Activated CD8-positive, alpha-beta T cell treated with anti-CD3 and anti-CD28 coated beads, Interleukin-2, amount 10 ng/mL, durations not matched to agents 7 days and 5 days (primary cell): ENCODE measurements at regions not wholly inside any gene's neighbourhood (a gene's known extent, or its start where the extent isn't known, plus 50 kb on each side); places are given as distances from the start of the nearest gene placed in this dataset.

Experiments used
- ATAC-seq: fragments of 150-1000 bp; cut with Tn5 transposase; one replicate; pipeline ENCODE4 v1.10.0; 2021; ENCODE audit warnings: moderate library complexity
- CTCF ChIA-PET: fragments of 350-600 bp; sonication (Branson Sonifier 250); formaldehyde crosslinking; loops from one replicate; lab custom pipeline; 2021; ENCODE audit warnings: antibody characterized with exemption; lab: Charles Lee
- POLR2A ChIA-PET: fragments of 350-600 bp; sonication (Branson Sonifier 250); formaldehyde crosslinking; loops from one replicate; lab custom pipeline; 2021; ENCODE audit warnings: antibody characterized with exemption; lab: Charles Lee
- DNase-seq: peaks from one replicate; pipeline ENCODE4 v3.0.0-alpha.2; 2020
- H3K27ac Mint-ChIP-seq: one replicate; pipeline ENCODE4 v1.8.0; 2021; ENCODE audit warnings: mild to moderate bottlenecking, mixed read lengths
- H3K27me3 Mint-ChIP-seq: one replicate; pipeline ENCODE4 v1.8.0; 2021; ENCODE audit warnings: low read depth, mixed read lengths
- H3K36me3 Mint-ChIP-seq: one replicate; pipeline ENCODE4 v1.8.0; 2021; ENCODE audit warnings: low read depth, mixed read lengths
- H3K4me1 Mint-ChIP-seq: one replicate; pipeline ENCODE4 v1.8.0; 2021; ENCODE audit warnings: low read depth, mixed read lengths
- H3K4me3 Mint-ChIP-seq: one replicate; pipeline ENCODE4 v1.8.0; 2021; ENCODE audit warnings: mild to moderate bottlenecking, mixed read lengths
- H3K9me3 Mint-ChIP-seq: one replicate; pipeline ENCODE4 v1.8.0; 2022; ENCODE audit warnings: mixed read lengths; ENCODE audit not compliant: insufficient read depth

DNA sequence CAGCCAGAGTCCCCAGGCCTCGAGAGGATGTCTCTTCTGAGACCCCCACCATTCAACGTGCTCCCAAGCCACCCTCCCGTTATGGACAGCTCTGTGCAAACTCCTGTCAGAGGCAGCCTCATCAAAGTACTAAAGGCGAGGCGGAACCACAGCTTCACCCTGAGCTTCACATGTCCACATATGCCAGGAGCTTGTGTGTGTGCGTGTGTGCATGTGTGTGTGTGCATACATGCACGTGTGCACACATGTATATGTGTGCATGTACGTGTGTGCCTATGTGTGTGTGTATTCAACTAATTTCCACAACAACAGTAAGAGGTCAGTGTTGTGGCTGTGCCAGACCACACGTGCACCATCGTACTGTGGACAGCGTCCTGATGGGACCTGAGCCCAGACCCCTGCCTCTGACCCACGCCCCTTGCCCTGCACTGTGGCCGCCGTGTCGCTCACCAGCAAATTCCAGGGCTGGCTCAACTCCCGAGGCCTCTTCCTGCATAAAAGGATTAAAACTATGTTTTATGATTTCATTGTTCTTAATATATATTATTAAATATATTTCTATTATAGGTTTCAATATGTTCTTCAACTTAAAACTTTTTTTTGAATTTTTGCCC is 444.8 kb downstream of the EIPR1 start:
- ChIA-PET CTCF (no interaction called here), POLR2A (no interaction called here)
- H3K9me3 Mint-ChIP-seq = no peaks in the 10 kb centered on the region
- peaks cover under 1% of the 10 kb centered on the region for H3K27me3 Mint-ChIP-seq
- DNase-seq (no peak), ATAC-seq (no peak)
- H3K4me3 Mint-ChIP-seq = no peak overlapping the region
- no peak overlapping the region for H3K27ac Mint-ChIP-seq
- H3K36me3 Mint-ChIP-seq = no peaks in the 10 kb centered on the region
- H3K4me1 Mint-ChIP-seq = no peaks in the 10 kb centered on the region

DNA sequence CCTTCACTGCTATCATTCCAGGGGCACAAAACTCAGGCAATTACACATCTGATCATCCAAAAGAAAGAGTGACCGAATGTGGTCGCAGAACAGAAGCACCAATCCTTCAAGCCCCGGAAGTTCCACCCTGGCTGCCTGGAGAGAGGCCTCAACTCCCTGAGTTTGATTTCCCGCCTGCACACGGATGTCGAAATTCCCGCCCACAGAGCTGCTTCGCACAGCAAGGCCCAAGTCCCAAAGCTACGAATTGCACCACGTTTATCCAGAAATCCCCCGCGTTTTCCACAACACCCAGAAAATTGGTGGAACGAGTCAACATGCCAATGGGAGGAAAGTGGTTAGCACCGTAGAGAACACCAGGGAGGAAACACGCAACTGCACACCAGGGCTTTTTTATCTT is 445.4 kb downstream of the EIPR1 start:
- ChIA-PET CTCF (no interaction called here), POLR2A (no interaction called here)
- Mint-ChIP-seq H3K4me3 (no peak overlapping the region), H3K9me3 (no peaks in the 10 kb centered on the region), H3K27me3 (peaks cover 2% of the 10 kb centered on the region), H3K4me1 (no peaks in the 10 kb centered on the region), H3K36me3 (no peaks in the 10 kb centered on the region), H3K27ac (no peak overlapping the region)
- no peak for ATAC-seq
- DNase-seq = no peak

DNA sequence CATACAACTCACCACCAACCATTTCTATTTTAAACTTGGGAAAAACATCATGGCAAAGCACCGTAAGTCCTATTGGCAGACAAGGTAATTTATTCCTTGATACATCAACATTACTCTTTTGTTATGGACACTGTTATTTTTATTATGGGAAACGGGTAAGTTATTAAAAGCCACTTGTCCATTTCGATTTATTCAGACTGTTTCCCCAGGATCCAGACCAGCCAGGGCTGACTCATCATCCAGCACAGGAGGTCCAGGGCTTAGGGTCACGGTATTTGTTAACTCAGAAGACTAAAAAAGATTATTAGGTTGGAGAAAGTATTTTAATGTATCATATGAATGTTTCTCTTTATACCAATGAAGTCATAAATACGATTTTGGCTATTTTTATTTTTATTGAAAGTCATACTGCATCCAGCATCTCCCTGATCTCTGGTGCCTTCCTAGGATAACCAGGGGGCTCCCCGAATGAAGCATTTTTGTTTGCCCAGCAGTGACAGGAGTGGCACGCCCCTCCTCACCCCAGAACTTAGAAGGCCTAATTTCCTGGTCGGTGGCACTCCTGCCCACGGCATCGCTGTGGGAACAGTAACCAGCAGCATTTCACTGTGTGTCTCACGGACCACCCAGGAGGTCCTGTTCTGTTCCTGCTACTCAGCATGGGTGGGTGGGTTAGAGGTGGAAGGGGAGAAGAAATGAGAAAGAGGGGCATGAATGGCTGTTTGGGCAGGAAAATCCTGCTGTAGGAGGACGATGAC is 446.1 kb downstream of the EIPR1 start:
- no peak overlapping the region for H3K27ac Mint-ChIP-seq
- DNase-seq = no peak
- H3K4me3 Mint-ChIP-seq = no peak overlapping the region
- no peaks in the 10 kb centered on the region for H3K4me1 Mint-ChIP-seq
- H3K27me3 Mint-ChIP-seq = peaks cover 2% of the 10 kb centered on the region
- ChIA-PET CTCF (no interaction called here), POLR2A (no interaction called here)
- ATAC-seq = no peak
- H3K36me3 Mint-ChIP-seq = no peaks in the 10 kb centered on the region
- H3K9me3 Mint-ChIP-seq = no peaks in the 10 kb centered on the region

- ATAC-seq (no peak), DNase-seq (no peak)
- H3K27ac Mint-ChIP-seq = no peak overlapping the region
- no peaks in the 10 kb centered on the region for H3K9me3 Mint-ChIP-seq
- H3K27me3 Mint-ChIP-seq = peaks cover 2% of the 10 kb centered on the region
- H3K4me3 Mint-ChIP-seq = no peak overlapping the region
- POLR2A ChIA-PET = no interaction called here
- H3K36me3 Mint-ChIP-seq = no peaks in the 10 kb centered on the region
- CTCF ChIA-PET = no interaction called here
- no peaks in the 10 kb centered on the region for H3K4me1 Mint-ChIP-seq
These were observed 446.8 kb downstream of the EIPR1 start for GRCh38 chr2:2930841-2931240.

DNA sequence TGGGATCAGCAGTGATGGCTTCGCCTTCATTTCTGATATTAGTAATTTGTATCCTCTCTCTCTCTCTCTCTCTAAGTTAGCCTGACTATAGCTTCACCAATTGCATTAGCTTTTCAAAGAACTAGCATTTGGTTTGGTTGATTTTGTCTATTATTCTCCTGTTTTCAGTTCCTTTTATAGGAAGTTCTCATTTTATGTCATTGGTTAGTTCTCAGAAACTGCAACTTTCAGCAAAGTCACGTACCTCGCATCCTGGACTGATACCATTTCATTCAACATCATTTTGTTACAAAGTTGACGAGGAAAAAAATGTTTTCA is 450.8 kb downstream of the EIPR1 start:
- Mint-ChIP-seq H3K9me3 (no peaks in the 10 kb centered on the region), H3K27ac (no peak overlapping the region), H3K4me1 (no peaks in the 10 kb centered on the region), H3K27me3 (peaks cover 2% of the 10 kb centered on the region), H3K4me3 (no peak overlapping the region), H3K36me3 (no peaks in the 10 kb centered on the region)
- ATAC-seq = no peak
- no peak for DNase-seq
- ChIA-PET CTCF (no interaction called here), POLR2A (no interaction called here)

GRCh38 chr2:2926009-2926857 is 451.4 kb downstream of the EIPR1 start:
- H3K9me3 Mint-ChIP-seq = no peaks in the 10 kb centered on the region
- H3K27me3 Mint-ChIP-seq = peaks cover 2% of the 10 kb centered on the region
- ChIA-PET CTCF (no interaction called here), POLR2A (no interaction called here)
- H3K4me3 Mint-ChIP-seq = no peak overlapping the region
- no peak overlapping the region for H3K27ac Mint-ChIP-seq
- DNase-seq = no peak
- no peaks in the 10 kb centered on the region for H3K4me1 Mint-ChIP-seq
- H3K36me3 Mint-ChIP-seq = no peaks in the 10 kb centered on the region
- ATAC-seq = no peak

DNA sequence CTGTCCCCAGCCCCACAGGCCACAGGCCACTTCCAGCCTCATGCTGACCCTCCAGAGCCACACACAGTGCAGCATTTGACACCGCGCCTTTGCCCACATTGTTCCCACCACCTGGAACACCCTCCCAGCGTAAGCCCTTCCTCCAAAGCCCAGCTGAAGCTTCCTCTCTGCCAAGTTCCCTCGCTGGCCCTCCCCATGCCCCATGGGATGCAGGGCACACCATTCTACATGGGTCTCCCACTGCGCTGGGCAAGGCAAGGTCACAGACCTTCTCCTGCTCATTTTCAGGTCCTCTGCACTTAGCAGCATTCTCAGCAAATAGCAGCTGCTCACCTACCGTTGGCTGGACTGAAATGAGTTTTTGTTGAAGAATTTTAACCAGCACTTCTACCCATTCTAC is 455.5 kb downstream of the EIPR1 start:
- POLR2A ChIA-PET = no interaction called here

GRCh38 chr2:2921011-2921720 is 456.5 kb downstream of the EIPR1 start:
- H3K27ac Mint-ChIP-seq = no peak overlapping the region
- no peaks in the 10 kb centered on the region for H3K9me3 Mint-ChIP-seq
- DNase-seq (no peak), ATAC-seq (no peak)
- no peak overlapping the region for H3K4me3 Mint-ChIP-seq
- ChIA-PET CTCF (no interaction called here), POLR2A (no interaction called here)
- no peaks in the 10 kb centered on the region for H3K4me1 Mint-ChIP-seq
- no peaks in the 10 kb centered on the region for H3K27me3 Mint-ChIP-seq
- H3K36me3 Mint-ChIP-seq = no peaks in the 10 kb centered on the region

More for the DNA sequence above, 455.5 kb downstream of the EIPR1 start:
- H3K27me3 Mint-ChIP-seq = no peaks in the 10 kb centered on the region
- H3K4me3 Mint-ChIP-seq = no peak overlapping the region
- H3K36me3 Mint-ChIP-seq = no peaks in the 10 kb centered on the region
- no peak for DNase-seq
- H3K27ac Mint-ChIP-seq = no peak overlapping the region
- no peaks in the 10 kb centered on the region for H3K4me1 Mint-ChIP-seq
- H3K9me3 Mint-ChIP-seq = no peaks in the 10 kb centered on the region
- CTCF ChIA-PET = no interaction called here
- no peak for ATAC-seq

GRCh38 chr2:2919574-2920365 is 457.8 kb downstream of the EIPR1 start:
- Mint-ChIP-seq H3K36me3 (no peaks in the 10 kb centered on the region), H3K4me1 (no peaks in the 10 kb centered on the region), H3K9me3 (no peaks in the 10 kb centered on the region), H3K27ac (no peak overlapping the region), H3K4me3 (no peak overlapping the region), H3K27me3 (no peaks in the 10 kb centered on the region)
- ChIA-PET POLR2A (no interaction called here), CTCF (no interaction called here)
- DNase-seq (no peak), ATAC-seq (no peak)

DNA sequence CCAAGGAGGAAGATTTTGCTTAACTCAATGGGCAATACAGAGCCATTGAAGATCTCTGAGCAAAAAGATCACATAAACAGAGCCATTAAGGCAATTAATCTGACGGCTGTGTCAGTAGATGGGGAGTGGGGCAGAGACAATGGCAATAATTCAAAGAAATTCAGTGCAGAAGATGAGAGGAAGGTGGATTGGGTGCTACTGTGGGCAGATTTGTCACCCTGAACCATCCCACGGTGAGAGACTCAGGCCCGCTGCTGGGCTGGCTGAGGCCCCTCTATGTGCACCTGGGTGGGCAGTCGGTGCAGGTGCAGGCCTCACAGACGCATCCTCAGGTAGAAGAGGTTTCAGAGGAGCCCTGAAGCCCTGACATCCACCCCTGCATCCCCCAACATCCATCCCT is 458.6 kb downstream of the EIPR1 start:
- no peaks in the 10 kb centered on the region for H3K9me3 Mint-ChIP-seq
- POLR2A ChIA-PET = no interaction called here
- no peak overlapping the region for H3K4me3 Mint-ChIP-seq
- no peak for ATAC-seq
- CTCF ChIA-PET = no interaction called here
- H3K27me3 Mint-ChIP-seq = no peaks in the 10 kb centered on the region
- H3K4me1 Mint-ChIP-seq = no peaks in the 10 kb centered on the region
- DNase-seq = no peak
- H3K27ac Mint-ChIP-seq = no peak overlapping the region
- H3K36me3 Mint-ChIP-seq = no peaks in the 10 kb centered on the region

- ATAC-seq (no peak), DNase-seq (no peak)
- ChIA-PET POLR2A (no interaction called here), CTCF (no interaction called here)
- no peaks in the 10 kb centered on the region for H3K27me3 Mint-ChIP-seq
- no peaks in the 10 kb centered on the region for H3K36me3 Mint-ChIP-seq
- no peak overlapping the region for H3K27ac Mint-ChIP-seq
- H3K4me3 Mint-ChIP-seq = no peak overlapping the region
- H3K9me3 Mint-ChIP-seq = no peaks in the 10 kb centered on the region
- no peaks in the 10 kb centered on the region for H3K4me1 Mint-ChIP-seq
These were observed 461.0 kb downstream of the EIPR1 start for GRCh38 chr2:2916621-2917020.
